H1 (cell line): ENCODE measurements at regions not wholly inside any gene's neighbourhood (a gene's known extent, or its start where the extent isn't known, plus 50 kb on each side); places are given as distances from the start of the nearest gene placed in this dataset.

Experiments
- CTCF ChIA-PET: fragments of 300-600 bp; sonication (Branson Sonifier 250); formaldehyde crosslinking; loops from one replicate; lab custom pipeline; 2021; ENCODE audit not compliant: partially characterized antibody; lab: Charles Lee
- POLR2A ChIA-PET: fragments of 300-600 bp; sonication (Branson Sonifier 250); formaldehyde crosslinking; loops from one replicate; lab custom pipeline; 2021; ENCODE audit warnings: inconsistent platforms; ENCODE audit not compliant: partially characterized antibody; lab: Charles Lee
- DNase-seq, 2 experiments: peaks; one replicate each; pipeline versions ENCODE4 v3.0.0 to v3.0.0-alpha.2; 2010 to 2022; ENCODE audit warnings: low spot score in 2 of 2, low read depth in 1 of 2, mixed read lengths in 1 of 2
- FAIRE-seq: peaks from 2 replicates; lab custom pipeline; 2011; peaks lifted over from hg19 to GRCh38; lab: Jason Lieb, UNC
- H2AFZ ChIP-seq: 2 replicates; pipeline ENCODE4 v1.8.1; 2012; ENCODE audit warnings: low read length, inconsistent platforms
- H2AK5ac ChIP-seq: 2 replicates; pipeline ENCODE4 v1.6.1; 2013; ENCODE audit warnings: low read depth, low read length
- H2BK120ac ChIP-seq: replicated peaks from 2 replicates; pipeline ENCODE3; 2013; ENCODE audit warnings: low read depth, low read length, inconsistent platforms
- H2BK12ac ChIP-seq: 2 replicates; pipeline ENCODE4 v1.6.1; 2013; ENCODE audit warnings: low read depth, low read length
- H2BK15ac ChIP-seq: 2 replicates; pipeline ENCODE4 v1.6.1; 2013; ENCODE audit warnings: low read length
- H2BK20ac ChIP-seq: 2 replicates; pipeline ENCODE4 v1.6.1; 2013; ENCODE audit warnings: low read length
- H2BK5ac ChIP-seq: 2 replicates; pipeline ENCODE4 v1.6.1; 2013; ENCODE audit warnings: low read depth, low read length
- H3K14ac ChIP-seq: 2 replicates; pipeline ENCODE4 v1.6.1; 2013; ENCODE audit warnings: inconsistent platforms; ENCODE audit not compliant: insufficient read length
- H3K18ac ChIP-seq: 2 replicates; pipeline ENCODE4 v1.6.1; 2013; ENCODE audit warnings: low read length; ENCODE audit errors: extremely low read depth
- H3K23ac ChIP-seq: 2 replicates; pipeline ENCODE4 v1.6.1; 2013; ENCODE audit warnings: inconsistent platforms; ENCODE audit not compliant: insufficient read length
- H3K23me2 ChIP-seq: 2 replicates; pipeline ENCODE4 v1.6.1; 2013; ENCODE audit warnings: low read depth, low read length
- H3K27ac ChIP-seq: 2 replicates; pipeline ENCODE4 v1.6.1; 2011; ENCODE audit warnings: low read depth, low read length, inconsistent platforms
- H3K27me3 ChIP-seq, 4 experiments: replicated peaks in 1 of 4; 1 replicate in 1 of 4; 2 replicates in 3 of 4; pipeline versions ENCODE4 v1.6.1 to v1.8.1; 2011 to 2013; ENCODE audit warnings: low read length in 3 of 4, mild to moderate bottlenecking in 3 of 4, inconsistent platforms in 2 of 4, mixed read lengths in 2 of 4, moderate library complexity in 1 of 4; ENCODE audit not compliant: control insufficient read depth in 3 of 4, insufficient read depth in 3 of 4; ENCODE audit errors: extremely low read depth in 1 of 4
- H3K36me3 ChIP-seq, 4 experiments: 2 replicates each; pipeline versions ENCODE4 v1.6.1 to v1.8.1; 2011 to 2013; ENCODE audit warnings: mild to moderate bottlenecking in 4 of 4, low read length in 3 of 4, moderate library complexity in 2 of 4, control low read depth in 1 of 4, inconsistent platforms in 1 of 4; ENCODE audit not compliant: insufficient read depth in 4 of 4, control insufficient read depth in 2 of 4
- H3K4ac ChIP-seq: replicated peaks from 2 replicates; pipeline ENCODE3; 2013; ENCODE audit warnings: low read length, low read depth, mixed read lengths, inconsistent platforms; ENCODE audit not compliant: insufficient read length
- H3K4me1 ChIP-seq, 4 experiments: replicated peaks in 1 of 4; 1 replicate in 1 of 4; 2 replicates in 3 of 4; pipeline versions ENCODE4 v1.6.1 to v1.8.1; 2011 to 2013; ENCODE audit warnings: low read length in 3 of 4, inconsistent platforms in 2 of 4, mixed read lengths in 1 of 4; ENCODE audit not compliant: insufficient read depth in 4 of 4, control insufficient read depth in 3 of 4
- H3K4me2 ChIP-seq, 2 experiments: 2 replicates each; pipeline versions ENCODE4 v1.6.1 to v1.8.1; 2011 to 2013; ENCODE audit warnings: low read depth in 2 of 2, low read length in 2 of 2, control low read depth in 1 of 2, inconsistent platforms in 1 of 2, mild to moderate bottlenecking in 1 of 2; ENCODE audit not compliant: insufficient read depth in 1 of 2
- H3K4me3 ChIP-seq, 4 experiments: fragments of 200-600, 300-600 bp in 1 of 4; sonication (generic), shearing (Covaris generic), sonication (Bioruptor Twin) in 1 of 4; 2 replicates each; pipeline versions ENCODE4 v1.5.1 to v1.8.1; 2011 to 2016; ENCODE audit warnings: low read length in 4 of 4, low read depth in 3 of 4, control low read depth in 2 of 4, inconsistent platforms in 2 of 4, mild to moderate bottlenecking in 2 of 4, mixed read lengths in 1 of 4, moderate library complexity in 1 of 4; ENCODE audit not compliant: insufficient read depth in 2 of 4; ENCODE audit errors: extremely low read depth in 1 of 4
- H3K56ac ChIP-seq: replicated peaks from 2 replicates; pipeline ENCODE3; 2013; ENCODE audit warnings: low read depth, mild to moderate bottlenecking, mixed read lengths, low read length, inconsistent platforms; ENCODE audit not compliant: insufficient read length
- H3K79me1 ChIP-seq: 2 replicates; pipeline ENCODE4 v1.6.1; 2013; ENCODE audit warnings: low read depth, low read length, control low read depth
- H3K79me2 ChIP-seq, 2 experiments: 2 replicates each; pipeline versions ENCODE4 v1.6.1 to v1.8.1; 2012 to 2013; ENCODE audit warnings: low read length in 2 of 2, mild to moderate bottlenecking in 2 of 2, inconsistent platforms in 1 of 2; ENCODE audit not compliant: insufficient read depth in 2 of 2, control insufficient read depth in 1 of 2
- H3K9ac ChIP-seq, 4 experiments: replicated peaks in 1 of 4; 1 replicate in 1 of 4; 2 replicates in 3 of 4; pipeline versions ENCODE4 v1.6.1 to v1.8.1; 2011 to 2013; ENCODE audit warnings: low read depth in 3 of 4, low read length in 3 of 4, control low read depth in 2 of 4, mild to moderate bottlenecking in 2 of 4, moderate library complexity in 2 of 4, inconsistent platforms in 1 of 4; ENCODE audit errors: extremely low read depth in 1 of 4
- H3K9me3 ChIP-seq, 2 experiments: 2 replicates each; pipeline versions ENCODE4 v1.6.1 to v1.8.1; 2012 to 2013; ENCODE audit warnings: mild to moderate bottlenecking in 2 of 2, moderate library complexity in 2 of 2, control low read depth in 1 of 2, inconsistent platforms in 1 of 2, low read depth in 1 of 2, low read length in 1 of 2, mixed read lengths in 1 of 2; ENCODE audit not compliant: insufficient read depth in 2 of 2
- H4K20me1 ChIP-seq, 2 experiments: replicated peaks in 1 of 2; 2 replicates each; pipeline versions ENCODE3 to v1.8.1; 2011 to 2013; ENCODE audit warnings: inconsistent platforms in 2 of 2, low read length in 2 of 2, mild to moderate bottlenecking in 1 of 2; ENCODE audit not compliant: insufficient read depth in 2 of 2, control insufficient read depth in 1 of 2
- H4K5ac ChIP-seq: 2 replicates; pipeline ENCODE4 v1.6.1; 2013; ENCODE audit warnings: low read length, low read depth, mixed read lengths, inconsistent platforms; ENCODE audit not compliant: insufficient read length
- H4K8ac ChIP-seq: 2 replicates; pipeline ENCODE4 v1.8.0; 2013; ENCODE audit warnings: mild to moderate bottlenecking, moderate library complexity, low read length, inconsistent platforms; ENCODE audit not compliant: insufficient read depth; ENCODE audit errors: extremely low read depth
- H4K91ac ChIP-seq: replicated peaks from 2 replicates; pipeline ENCODE3; 2013; ENCODE audit warnings: low read length, mixed read lengths, inconsistent platforms; ENCODE audit not compliant: insufficient read length
- E2F6 ChIP-seq: IDR thresholded peaks from 2 replicates; pipeline ENCODE4 v1.6.1; 2012; ENCODE audit warnings: inconsistent platforms
- EGR1 ChIP-seq: IDR thresholded peaks from 2 replicates; pipeline ENCODE4 v1.6.1; 2011; ENCODE audit warnings: low read depth, low read length, borderline replicate concordance
- HDAC2 ChIP-seq, 2 experiments: fragments of 300-600 bp in 1 of 2; sonication (generic) in 1 of 2; IDR thresholded peaks; 2 replicates each; pipeline ENCODE4 v1.6.1; 2011 to 2012; ENCODE audit warnings: low read depth in 2 of 2, low read length in 2 of 2, mild to moderate bottlenecking in 2 of 2, moderate library complexity in 2 of 2, borderline replicate concordance in 1 of 2, inconsistent platforms in 1 of 2
- HDAC6 ChIP-seq: IDR thresholded peaks from one replicate; pipeline ENCODE4 v1.7.1; 2012; ENCODE audit warnings: low read depth, mild to moderate bottlenecking, inconsistent platforms, low read length, moderate library complexity
- KDM5A ChIP-seq: fragments of 200-600 bp; IDR thresholded peaks from 2 replicates; pipeline ENCODE4 v1.7.1; 2012; ENCODE audit warnings: mild to moderate bottlenecking, low read length, inconsistent platforms, mixed read lengths
- MAFK ChIP-seq: IDR thresholded peaks from 2 replicates; pipeline ENCODE4 v1.6.1; 2012; ENCODE audit warnings: low read depth, mild to moderate bottlenecking, improper control_type of control experiment, low read length
- RAD21 ChIP-seq, 2 experiments: IDR thresholded peaks in 1 of 2; conservative IDR thresholded peaks in 1 of 2; 2 replicates each; pipeline ENCODE4 v1.6.1; 2011; ENCODE audit warnings: low read depth in 2 of 2, low read length in 2 of 2, improper control_type of control experiment in 1 of 2, inconsistent platforms in 1 of 2, mild to moderate bottlenecking in 1 of 2, moderate library complexity in 1 of 2
- SRF ChIP-seq: IDR thresholded peaks from 2 replicates; pipeline ENCODE4 v1.6.1; 2011; ENCODE audit warnings: mild to moderate bottlenecking, low read depth, low read length, moderate library complexity
- WGBS, 2 experiments: shearing (Covaris generic) in 1 of 2; methylation state at CpG; one replicate each; pipeline versions ENCODE4 v1.1.6 to v1.1.7; 2013 to 2015; ENCODE audit warnings: low lambda C conversion rate in 2 of 2, mixed read lengths in 2 of 2, inconsistent platforms in 1 of 2, low coverage in 1 of 2, missing lambda C conversion rate in 1 of 2; ENCODE audit not compliant: insufficient replicate concordance in 2 of 2, insufficient coverage in 1 of 2, insufficient read length in 1 of 2; ENCODE audit errors: extremely low coverage in 1 of 2, missing lambda C conversion rate in 1 of 2; 5-methylcytosine and 5-hydroxymethylcytosine counted together
- TF ChIP-seq, protein P1 (sequence below), 3 experiments: IDR thresholded peaks; 1 replicate in 2 of 3; 2 replicates in 1 of 3; pipeline versions ENCODE4 v1.5.1 to v1.6.1; 2011; ENCODE audit warnings: low read length in 3 of 3, mild to moderate bottlenecking in 3 of 3, inconsistent platforms in 2 of 3, low read depth in 1 of 3, moderate library complexity in 1 of 3; ENCODE audit not compliant: insufficient read depth in 1 of 3; ENCODE audit errors: control extremely low read depth in 1 of 3

GRCh38 chr12:40439771-40440492 is 215.1 kb downstream of the LRRK2 start:
- DNase-seq: no peak
- H3K4ac ChIP-seq: no peak overlapping the region
- no peak for TF ChIP-seq HDAC2 (IDR thresholded peaks at IDR 0.05; ENCODE audit: borderline replicate concordance in 1 of 2, low read depth in 2 of 2, low read length in 2 of 2)
- TF ChIP-seq EGR1: no peak
- TF ChIP-seq E2F6: no peak
- TF ChIP-seq, protein P1, sequence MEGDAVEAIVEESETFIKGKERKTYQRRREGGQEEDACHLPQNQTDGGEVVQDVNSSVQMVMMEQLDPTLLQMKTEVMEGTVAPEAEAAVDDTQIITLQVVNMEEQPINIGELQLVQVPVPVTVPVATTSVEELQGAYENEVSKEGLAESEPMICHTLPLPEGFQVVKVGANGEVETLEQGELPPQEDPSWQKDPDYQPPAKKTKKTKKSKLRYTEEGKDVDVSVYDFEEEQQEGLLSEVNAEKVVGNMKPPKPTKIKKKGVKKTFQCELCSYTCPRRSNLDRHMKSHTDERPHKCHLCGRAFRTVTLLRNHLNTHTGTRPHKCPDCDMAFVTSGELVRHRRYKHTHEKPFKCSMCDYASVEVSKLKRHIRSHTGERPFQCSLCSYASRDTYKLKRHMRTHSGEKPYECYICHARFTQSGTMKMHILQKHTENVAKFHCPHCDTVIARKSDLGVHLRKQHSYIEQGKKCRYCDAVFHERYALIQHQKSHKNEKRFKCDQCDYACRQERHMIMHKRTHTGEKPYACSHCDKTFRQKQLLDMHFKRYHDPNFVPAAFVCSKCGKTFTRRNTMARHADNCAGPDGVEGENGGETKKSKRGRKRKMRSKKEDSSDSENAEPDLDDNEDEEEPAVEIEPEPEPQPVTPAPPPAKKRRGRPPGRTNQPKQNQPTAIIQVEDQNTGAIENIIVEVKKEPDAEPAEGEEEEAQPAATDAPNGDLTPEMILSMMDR (IDR thresholded peaks at IDR 0.05; ENCODE audit: control extremely low read depth in 1 of 3, insufficient read depth in 1 of 3, low read depth in 1 of 3, low read length in 3 of 3): no peak
- TF ChIP-seq RAD21 (IDR thresholded peaks at IDR 0.05 in 1 of 2, conservative IDR thresholded peaks at IDR 0.05 in 1 of 2; ENCODE audit: low read depth in 2 of 2, low read length in 2 of 2): no peak
- TF ChIP-seq KDM5A: no peak
- no peak for TF ChIP-seq HDAC6
- no peak for TF ChIP-seq MAFK
- TF ChIP-seq SRF: no peak

More at GRCh38 chr12:40439771-40440492, 215.1 kb downstream of the LRRK2 start:
- no peak overlapping the region for H4K91ac ChIP-seq
- no peak overlapping the region for H3K4me2 ChIP-seq
- no peak overlapping the region for H4K8ac ChIP-seq
- H3K56ac ChIP-seq: no peak overlapping the region
- H4K20me1 ChIP-seq: no peaks in the 10 kb centered on the region
- no peak overlapping the region for H3K18ac ChIP-seq
- no peak overlapping the region for H2BK12ac ChIP-seq
- H2AK5ac ChIP-seq: no peak overlapping the region
- no peak overlapping the region for H3K27ac ChIP-seq
- H3K9me3 ChIP-seq: no peaks in the 10 kb centered on the region
- POLR2A ChIA-PET: no interaction called here
- H3K23me2 ChIP-seq: no peaks in the 10 kb centered on the region
- no peak overlapping the region for H2BK5ac ChIP-seq
- no peak overlapping the region for H3K14ac ChIP-seq
- no peaks in the 10 kb centered on the region for H3K27me3 ChIP-seq
- H3K79me2 ChIP-seq: no peaks in the 10 kb centered on the region
- H3K23ac ChIP-seq: no peak overlapping the region
- H4K5ac ChIP-seq: no peak overlapping the region
- FAIRE-seq: no peak
- no peak overlapping the region for H3K4me3 ChIP-seq
- H2BK15ac ChIP-seq: no peak overlapping the region
- H2BK20ac ChIP-seq: no peak overlapping the region
- H3K4me1 ChIP-seq: no peaks in the 10 kb centered on the region
- CTCF ChIA-PET: no interaction called here
- 91% methylated on average over 2 of the region's 2 CpGs; no CpG with 5 or more reads in 1 of the 2 experiments for WGBS, 2 experiments
- H3K36me3 ChIP-seq: no peaks in the 10 kb centered on the region
- H3K79me1 ChIP-seq: no peaks in the 10 kb centered on the region
- no peak overlapping the region for H2AFZ ChIP-seq
- H3K9ac ChIP-seq: no peak overlapping the region
- no peak overlapping the region for H2BK120ac ChIP-seq
